ENCODE measurements at regions not wholly inside any gene's neighbourhood (a gene's known extent, or its start where the extent isn't known, plus 50 kb on each side); places are given as distances from the start of the nearest gene placed in this dataset.
"Not testable (repeated sequence)": the region's sequence is repeated elsewhere in the genome, so short reads cannot be mapped to it uniquely, and the experiment has no call there.

- not testable (repeated sequence) for H3K4me3 ChIP-seq (ENCODE audit: low read length); H3K9me3 ChIP-seq (ENCODE audit: control insufficient read depth, low read length); H3K4me1 ChIP-seq (ENCODE audit: control insufficient read depth, insufficient read depth, low read length); H3K36me3 ChIP-seq (ENCODE audit: control insufficient read depth, insufficient read depth, low read length); H3K9ac ChIP-seq (ENCODE audit: low read length); H3K27me3 ChIP-seq (ENCODE audit: control insufficient read depth, insufficient read depth, low read length)
Observed at GRCh38 chr12:124070394-124071074, 97.5 kb downstream of the ZNF664 start.

- Histone ChIP-seq H3K36me3 (ENCODE audit: control insufficient read depth, insufficient read depth, low read length) (no peaks in the 10 kb centered on the region), H3K9me3 (ENCODE audit: control insufficient read depth, low read length) (no peaks in the 10 kb centered on the region), H3K4me3 (ENCODE audit: low read length) (no peak overlapping the region), H3K4me1 (ENCODE audit: control insufficient read depth, insufficient read depth, low read length) (peaks cover 5% of the 10 kb centered on the region), H3K27me3 (ENCODE audit: control insufficient read depth, insufficient read depth, low read length) (no peaks in the 10 kb centered on the region), H3K9ac (ENCODE audit: low read length) (no peak overlapping the region)
Observed at GRCh38 chr12:124071075-124071443, 98.0 kb downstream of the ZNF664 start.

- no peaks in the 10 kb centered on the region for H3K27me3 ChIP-seq (ENCODE audit: control insufficient read depth, insufficient read depth, low read length)
Observed at GRCh38 chr12:124073356-124074035, 100.5 kb downstream of the ZNF664 start.

GRCh38 chr12:124075841-124076240, 102.8 kb downstream of the ZNF664 start:
- Histone ChIP-seq H3K36me3 (ENCODE audit: control insufficient read depth, insufficient read depth, low read length) (no peaks in the 10 kb centered on the region), H3K4me1 (ENCODE audit: control insufficient read depth, insufficient read depth, low read length) (peaks cover 10% of the 10 kb centered on the region), H3K4me3 (ENCODE audit: low read length) (no peak overlapping the region), H3K27me3 (ENCODE audit: control insufficient read depth, insufficient read depth, low read length) (no peaks in the 10 kb centered on the region), H3K9me3 (ENCODE audit: control insufficient read depth, low read length) (no peaks in the 10 kb centered on the region), H3K9ac (ENCODE audit: low read length) (no peak overlapping the region)

More at GRCh38 chr12:124073356-124074035, 100.5 kb downstream of the ZNF664 start:
- no peak overlapping the region for H3K9ac ChIP-seq (ENCODE audit: low read length)
- H3K4me1 ChIP-seq (ENCODE audit: control insufficient read depth, insufficient read depth, low read length): peaks cover 7% of the 10 kb centered on the region
- no peaks in the 10 kb centered on the region for H3K9me3 ChIP-seq (ENCODE audit: control insufficient read depth, low read length)
- H3K36me3 ChIP-seq (ENCODE audit: control insufficient read depth, insufficient read depth, low read length): no peaks in the 10 kb centered on the region
- H3K4me3 ChIP-seq (ENCODE audit: low read length): no peak overlapping the region

- Histone ChIP-seq H3K9ac (ENCODE audit: low read length) (no peak overlapping the region), H3K4me1 (ENCODE audit: control insufficient read depth, insufficient read depth, low read length) (peaks cover 10% of the 10 kb centered on the region), H3K4me3 (ENCODE audit: low read length) (no peak overlapping the region), H3K9me3 (ENCODE audit: control insufficient read depth, low read length) (no peaks in the 10 kb centered on the region), H3K36me3 (ENCODE audit: control insufficient read depth, insufficient read depth, low read length) (no peaks in the 10 kb centered on the region), H3K27me3 (ENCODE audit: control insufficient read depth, insufficient read depth, low read length) (no peaks in the 10 kb centered on the region)
Observed at GRCh38 chr12:124077701-124078100, 104.7 kb downstream of the ZNF664 start.

GRCh38 chr12:124078800-124079199, 105.8 kb downstream of the ZNF664 start:
- Histone ChIP-seq H3K4me1 (ENCODE audit: control insufficient read depth, insufficient read depth, low read length) (peaks cover 10% of the 10 kb centered on the region), H3K4me3 (ENCODE audit: low read length) (no peak overlapping the region), H3K36me3 (ENCODE audit: control insufficient read depth, insufficient read depth, low read length) (no peaks in the 10 kb centered on the region), H3K9me3 (ENCODE audit: control insufficient read depth, low read length) (no peaks in the 10 kb centered on the region), H3K9ac (ENCODE audit: low read length) (no peak overlapping the region), H3K27me3 (ENCODE audit: control insufficient read depth, insufficient read depth, low read length) (no peaks in the 10 kb centered on the region)

GRCh38 chr12:124080649-124081048, 107.6 kb downstream of the ZNF664 start:
- peaks cover 4% of the 10 kb centered on the region for H3K4me1 ChIP-seq (ENCODE audit: control insufficient read depth, insufficient read depth, low read length)
- no peaks in the 10 kb centered on the region for H3K9me3 ChIP-seq (ENCODE audit: control insufficient read depth, low read length)
- no peak overlapping the region for H3K4me3 ChIP-seq (ENCODE audit: low read length)
- no peak overlapping the region for H3K9ac ChIP-seq (ENCODE audit: low read length)
- no peaks in the 10 kb centered on the region for H3K36me3 ChIP-seq (ENCODE audit: control insufficient read depth, insufficient read depth, low read length)
- no peaks in the 10 kb centered on the region for H3K27me3 ChIP-seq (ENCODE audit: control insufficient read depth, insufficient read depth, low read length)

- Histone ChIP-seq H3K4me3 (ENCODE audit: low read length) (no peak overlapping the region), H3K27me3 (ENCODE audit: control insufficient read depth, insufficient read depth, low read length) (no peaks in the 10 kb centered on the region), H3K4me1 (ENCODE audit: control insufficient read depth, insufficient read depth, low read length) (peaks cover 4% of the 10 kb centered on the region), H3K9me3 (ENCODE audit: control insufficient read depth, low read length) (no peaks in the 10 kb centered on the region), H3K9ac (ENCODE audit: low read length) (no peak overlapping the region), H3K36me3 (ENCODE audit: control insufficient read depth, insufficient read depth, low read length) (no peaks in the 10 kb centered on the region)
Observed at GRCh38 chr12:124082012-124082411, 109.0 kb downstream of the ZNF664 start.

GRCh38 chr12:124082687-124083086, 109.7 kb downstream of the ZNF664 start:
- Histone ChIP-seq H3K27me3 (ENCODE audit: control insufficient read depth, insufficient read depth, low read length) (no peaks in the 10 kb centered on the region), H3K4me1 (ENCODE audit: control insufficient read depth, insufficient read depth, low read length) (peaks cover 4% of the 10 kb centered on the region), H3K4me3 (ENCODE audit: low read length) (no peak overlapping the region), H3K36me3 (ENCODE audit: control insufficient read depth, insufficient read depth, low read length) (no peaks in the 10 kb centered on the region), H3K9ac (ENCODE audit: low read length) (no peak overlapping the region), H3K9me3 (ENCODE audit: control insufficient read depth, low read length) (no peaks in the 10 kb centered on the region)

- Histone ChIP-seq H3K4me1 (ENCODE audit: control insufficient read depth, insufficient read depth, low read length) (peaks cover under 1% of the 10 kb centered on the region), H3K36me3 (ENCODE audit: control insufficient read depth, insufficient read depth, low read length) (no peaks in the 10 kb centered on the region), H3K4me3 (ENCODE audit: low read length) (no peak overlapping the region), H3K27me3 (ENCODE audit: control insufficient read depth, insufficient read depth, low read length) (no peaks in the 10 kb centered on the region), H3K9ac (ENCODE audit: low read length) (no peak overlapping the region), H3K9me3 (ENCODE audit: control insufficient read depth, low read length) (no peaks in the 10 kb centered on the region)
Observed at GRCh38 chr12:124083708-124084107, 110.7 kb downstream of the ZNF664 start.

GRCh38 chr12:124085419-124086296, 112.6 kb downstream of the ZNF664 start:
- H3K4me3 ChIP-seq (ENCODE audit: low read length): no peak overlapping the region
- H3K9ac ChIP-seq (ENCODE audit: low read length): no peak overlapping the region
- H3K36me3 ChIP-seq (ENCODE audit: control insufficient read depth, insufficient read depth, low read length): no peaks in the 10 kb centered on the region

GRCh38 chr12:124086299-124086898, 113.4 kb downstream of the ZNF664 start:
- Histone ChIP-seq H3K27me3 (ENCODE audit: control insufficient read depth, insufficient read depth, low read length) (no peaks in the 10 kb centered on the region), H3K36me3 (ENCODE audit: control insufficient read depth, insufficient read depth, low read length) (no peaks in the 10 kb centered on the region), H3K4me1 (ENCODE audit: control insufficient read depth, insufficient read depth, low read length) (peaks cover 16% of the 10 kb centered on the region), H3K4me3 (ENCODE audit: low read length) (no peak overlapping the region), H3K9ac (ENCODE audit: low read length) (no peak overlapping the region), H3K9me3 (ENCODE audit: control insufficient read depth, low read length) (no peaks in the 10 kb centered on the region)

More at GRCh38 chr12:124085419-124086296, 112.6 kb downstream of the ZNF664 start:
- Histone ChIP-seq H3K4me1 (ENCODE audit: control insufficient read depth, insufficient read depth, low read length) (peaks cover 12% of the 10 kb centered on the region), H3K27me3 (ENCODE audit: control insufficient read depth, insufficient read depth, low read length) (no peaks in the 10 kb centered on the region), H3K9me3 (ENCODE audit: control insufficient read depth, low read length) (no peaks in the 10 kb centered on the region)

Data from mucosa of stomach (tissue), 1 donor.